A549 (cell line): ENCODE measurements at regions not wholly inside any gene's neighbourhood (a gene's known extent, or its start where the extent isn't known, plus 50 kb on each side); places are given as distances from the start of the nearest gene placed in this dataset.

ENCODE experiments used
- CBX2 ChIP-seq: fragments of 200-600 bp; sonication (generic); IDR thresholded peaks from 2 replicates; pipeline ENCODE4 v1.6.1; 2016; ENCODE audit warnings: low read depth, mild to moderate bottlenecking, borderline replicate concordance
- CHD2 ChIP-seq: fragments of 150-350 bp; IDR thresholded peaks from 2 replicates; pipeline ENCODE4 v1.6.1; 2014; ENCODE audit warnings: low read length; ENCODE audit not compliant: partially characterized antibody
- CTCF ChIP-seq: fragments of >200 bp; sonication (Bioruptor Twin); formaldehyde crosslinking; IDR thresholded peaks from 3 replicates; pipeline ENCODE4 v1.5.1; 2016
- HDAC2 ChIP-seq: fragments of 200-600 bp; sonication (generic); IDR thresholded peaks from 2 replicates; pipeline ENCODE4 v1.6.1; 2016
- MYC ChIP-seq: IDR thresholded peaks from 2 replicates; pipeline ENCODE4 v1.6.1; 2012; ENCODE audit warnings: mild to moderate bottlenecking, inconsistent platforms, low read length, improper control_type of control experiment, borderline replicate concordance
- POLR2A ChIP-seq: IDR thresholded peaks from 2 replicates; pipeline ENCODE4 v1.6.1; 2012; ENCODE audit warnings: mild to moderate bottlenecking, low read length
- RAD21 ChIP-seq, 2 experiments: fragments of >200 bp in 1 of 2; sonication (Bioruptor Twin) in 1 of 2; formaldehyde crosslinking in 1 of 2; IDR thresholded peaks in 1 of 2; conservative IDR thresholded peaks in 1 of 2; 2 replicates in 1 of 2; 3 replicates in 1 of 2; pipeline ENCODE4 v1.6.1; 2012 to 2018; ENCODE audit warnings: inconsistent platforms in 1 of 2
- REST ChIP-seq: fragments of 200-600 bp; sonication (generic); IDR thresholded peaks from 2 replicates; pipeline ENCODE4 v1.6.1; 2016; ENCODE audit warnings: antibody characterized with exemption, mild to moderate bottlenecking, moderate library complexity

GRCh38 chr12:91538418-91538817 lies 355.8 kb upstream of the DCN start:
- TF ChIP-seq RAD21 (conservative IDR thresholded peaks at IDR 0.05 in 1 of 2, IDR thresholded peaks at IDR 0.05 in 1 of 2) (no peak), HDAC2 (no peak), CBX2 (no peak), CTCF (no peak), MYC (no peak), CHD2 (no peak), POLR2A (no peak), REST (no peak)
